Suprapubic skin (tissue), 4 donors: ENCODE measurements at regions not wholly inside any gene's neighbourhood (a gene's known extent, or its start where the extent isn't known, plus 50 kb on each side); places are given as distances from the start of the nearest gene placed in this dataset.

Experiments
- DNase-seq, 2 donors: peaks; one replicate each; pipeline ENCODE4 v3.0.0-alpha.2; 2019; ENCODE audit warnings: low spot score in 2 of 2
- H3K27ac ChIP-seq: fragments of 200-600 bp; sonication (generic); one replicate; pipeline ENCODE4 v1.5.1; 2019
- H3K27me3 ChIP-seq: fragments of 200-600 bp; sonication (generic); one replicate; pipeline ENCODE4 v1.5.1; 2019
- H3K36me3 ChIP-seq: fragments of 200-600 bp; sonication (generic); one replicate; pipeline ENCODE4 v1.5.1; 2019
- H3K4me1 ChIP-seq: fragments of 200-600 bp; sonication (generic); one replicate; pipeline ENCODE4 v1.5.1; 2019
- H3K4me3 ChIP-seq: fragments of 200-600 bp; sonication (generic); one replicate; pipeline ENCODE4 v1.5.1; 2019; ENCODE audit warnings: mild to moderate bottlenecking
- H3K9me3 ChIP-seq: fragments of 200-600 bp; sonication (generic); one replicate; pipeline ENCODE4 v1.5.1; 2019
- EP300 ChIP-seq: sonication (generic); formaldehyde crosslinking; IDR thresholded peaks from one replicate; pipeline ENCODE4 v1.6.1; 2017; ENCODE audit warnings: antibody characterized with exemption
- POLR2A ChIP-seq, 2 donors: fragments of 450-650 bp; IDR thresholded peaks; one replicate each; pipeline ENCODE4 v1.6.1; 2017; ENCODE audit warnings: antibody characterized with exemption in 2 of 2, mild to moderate bottlenecking in 2 of 2, moderate library complexity in 2 of 2
- POLR2AphosphoS5 ChIP-seq, 3 donors: sonication (generic); formaldehyde crosslinking; IDR thresholded peaks; one replicate each; pipeline ENCODE4 v1.6.1; 2017; ENCODE audit warnings: antibody characterized with exemption in 3 of 3
- WGBS: methylation state at CpG from one replicate; pipeline ENCODE4 v1.1.5; 2018; 5-methylcytosine and 5-hydroxymethylcytosine counted together
- TF ChIP-seq, protein P1 (sequence below), 2 donors: fragments of 200-600 bp in 1 of 2; fragments of 450-650 bp in 1 of 2; sonication (generic) in 1 of 2; IDR thresholded peaks; one replicate each; pipeline ENCODE4 v1.5.1; 2016 to 2019; ENCODE audit warnings: antibody characterized with exemption in 2 of 2, mild to moderate bottlenecking in 1 of 2, moderate library complexity in 1 of 2

DNA sequence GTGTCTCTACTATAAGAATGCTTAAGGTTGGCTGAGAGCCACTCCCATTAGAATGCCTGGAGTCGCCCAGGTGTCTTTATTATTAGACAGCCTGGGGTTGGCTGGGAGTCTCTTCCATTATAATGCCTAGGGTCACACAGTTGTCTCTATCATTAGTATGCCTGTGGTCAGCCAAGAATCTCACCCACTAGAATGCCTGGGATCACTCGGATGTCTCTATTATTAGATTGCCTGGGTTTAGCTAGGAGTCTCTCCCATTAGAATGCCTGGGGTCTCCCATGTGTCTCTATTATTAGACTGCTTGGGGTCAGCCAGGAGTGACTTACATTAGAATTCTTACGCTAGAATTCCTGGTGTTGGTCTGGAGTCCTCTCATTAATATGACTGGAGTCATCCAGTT, 2255.3 kb downstream of the TP53TG3F start:
- Histone ChIP-seq H3K27ac (no peak overlapping the region), H3K9me3 (peaks cover 30% of the 10 kb centered on the region), H3K36me3 (no peaks in the 10 kb centered on the region), H3K4me3 (no peak overlapping the region), H3K4me1 (no peaks in the 10 kb centered on the region), H3K27me3 (no peaks in the 10 kb centered on the region)
- WGBS = 71% methylated on average over 2 of the region's 3 CpGs
- DNase-seq = no peak
- TF ChIP-seq, protein P1, sequence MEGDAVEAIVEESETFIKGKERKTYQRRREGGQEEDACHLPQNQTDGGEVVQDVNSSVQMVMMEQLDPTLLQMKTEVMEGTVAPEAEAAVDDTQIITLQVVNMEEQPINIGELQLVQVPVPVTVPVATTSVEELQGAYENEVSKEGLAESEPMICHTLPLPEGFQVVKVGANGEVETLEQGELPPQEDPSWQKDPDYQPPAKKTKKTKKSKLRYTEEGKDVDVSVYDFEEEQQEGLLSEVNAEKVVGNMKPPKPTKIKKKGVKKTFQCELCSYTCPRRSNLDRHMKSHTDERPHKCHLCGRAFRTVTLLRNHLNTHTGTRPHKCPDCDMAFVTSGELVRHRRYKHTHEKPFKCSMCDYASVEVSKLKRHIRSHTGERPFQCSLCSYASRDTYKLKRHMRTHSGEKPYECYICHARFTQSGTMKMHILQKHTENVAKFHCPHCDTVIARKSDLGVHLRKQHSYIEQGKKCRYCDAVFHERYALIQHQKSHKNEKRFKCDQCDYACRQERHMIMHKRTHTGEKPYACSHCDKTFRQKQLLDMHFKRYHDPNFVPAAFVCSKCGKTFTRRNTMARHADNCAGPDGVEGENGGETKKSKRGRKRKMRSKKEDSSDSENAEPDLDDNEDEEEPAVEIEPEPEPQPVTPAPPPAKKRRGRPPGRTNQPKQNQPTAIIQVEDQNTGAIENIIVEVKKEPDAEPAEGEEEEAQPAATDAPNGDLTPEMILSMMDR (IDR thresholded peaks at IDR 0.05) = no peak
- TF ChIP-seq EP300 (no peak), POLR2AphosphoS5 (IDR thresholded peaks at IDR 0.05) (no peak), POLR2A (IDR thresholded peaks at IDR 0.05) (no peak)

DNA sequence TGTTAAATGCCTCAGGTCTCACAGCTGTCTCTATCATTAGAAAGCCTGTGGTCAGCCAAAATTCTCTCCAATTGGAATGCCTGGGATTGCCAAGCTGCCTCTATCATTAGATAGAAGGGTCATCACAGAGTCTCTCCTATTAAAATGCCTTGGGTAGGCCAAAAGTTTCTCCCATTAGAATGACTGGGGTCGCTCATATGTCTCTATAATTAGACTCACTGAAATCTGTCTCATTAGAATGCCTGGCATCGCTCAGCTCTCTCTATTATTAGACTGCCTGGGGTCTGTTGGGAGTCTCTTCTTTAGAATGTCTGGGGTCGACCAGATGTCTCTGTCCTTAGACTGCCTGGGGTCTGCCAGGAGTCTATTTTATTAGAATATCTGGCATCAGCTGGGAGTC, 2265.1 kb downstream of the TP53TG3F start:
- Histone ChIP-seq H3K27me3 (no peaks in the 10 kb centered on the region), H3K9me3 (peaks cover 18% of the 10 kb centered on the region), H3K4me3 (no peak overlapping the region), H3K4me1 (no peaks in the 10 kb centered on the region), H3K27ac (no peak overlapping the region), H3K36me3 (no peaks in the 10 kb centered on the region)
- TF ChIP-seq, protein P1 (IDR thresholded peaks at IDR 0.05) = no peak
- TF ChIP-seq EP300 (no peak), POLR2AphosphoS5 (IDR thresholded peaks at IDR 0.05) (no peak), POLR2A (IDR thresholded peaks at IDR 0.05) (no peak)
- 48% methylated on average over 3 of the region's 3 CpGs for WGBS
- DNase-seq = no peak

DNA sequence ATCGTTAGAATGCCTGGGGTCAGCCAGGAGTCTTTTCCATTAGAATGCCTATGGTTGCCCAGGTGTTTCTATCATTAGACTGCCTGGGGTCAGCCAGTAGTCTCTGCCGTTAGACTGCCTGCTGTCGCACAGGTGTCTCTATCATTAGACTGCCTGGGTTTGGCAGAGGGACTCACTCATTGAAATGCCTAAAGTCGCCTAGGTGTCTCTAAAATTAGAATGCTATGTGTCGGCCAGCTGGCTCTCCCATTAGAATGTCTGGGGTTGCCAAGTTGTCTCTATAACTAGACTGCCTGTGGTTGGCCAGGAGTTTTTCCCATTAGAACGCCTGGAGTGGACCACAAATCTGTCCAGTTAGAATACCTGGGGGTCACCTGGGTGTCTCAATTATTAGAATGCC, 2266.5 kb downstream of the TP53TG3F start:
- 63% methylated on average over 5 of the region's 6 CpGs for WGBS
- Histone ChIP-seq H3K9me3 (peaks cover 17% of the 10 kb centered on the region), H3K4me3 (no peak overlapping the region), H3K27ac (no peak overlapping the region), H3K27me3 (no peaks in the 10 kb centered on the region), H3K4me1 (no peaks in the 10 kb centered on the region), H3K36me3 (no peaks in the 10 kb centered on the region)
- no peak for DNase-seq
- TF ChIP-seq EP300 (no peak), POLR2AphosphoS5 (IDR thresholded peaks at IDR 0.05) (no peak), POLR2A (IDR thresholded peaks at IDR 0.05) (no peak)
- TF ChIP-seq, protein P1 (IDR thresholded peaks at IDR 0.05) = no peak

DNA sequence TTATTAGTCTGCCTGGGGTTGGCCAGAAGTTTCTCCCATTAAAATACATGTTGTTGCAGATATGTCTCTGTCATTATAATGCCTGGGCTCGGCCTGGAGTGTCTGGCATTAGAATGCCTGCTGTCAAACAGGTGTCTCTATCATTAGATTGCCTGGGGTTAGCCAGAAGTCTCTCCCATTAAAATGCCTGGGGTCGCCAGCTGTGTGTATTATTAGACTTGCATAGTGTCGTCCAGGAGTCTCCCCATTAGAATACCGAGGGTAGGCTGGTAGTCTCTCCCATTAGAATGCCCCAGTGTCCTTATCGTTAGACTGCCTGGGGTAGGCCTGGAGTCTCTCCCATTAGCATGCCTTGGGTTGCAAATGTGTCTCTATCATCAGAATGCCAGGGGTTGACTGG, 2270.8 kb downstream of the TP53TG3F start:
- no peak for DNase-seq
- no peak overlapping the region for H3K27ac ChIP-seq
- H3K4me1 ChIP-seq = no peaks in the 10 kb centered on the region
- no peaks in the 10 kb centered on the region for H3K36me3 ChIP-seq
- TF ChIP-seq POLR2A (IDR thresholded peaks at IDR 0.05) (no peak), POLR2AphosphoS5 (IDR thresholded peaks at IDR 0.05) (no peak), EP300 (no peak)
- TF ChIP-seq, protein P1 (IDR thresholded peaks at IDR 0.05) = no peak
- H3K9me3 ChIP-seq = no peaks in the 10 kb centered on the region
- no peaks in the 10 kb centered on the region for H3K27me3 ChIP-seq
- 43% methylated on average over 5 of the region's 5 CpGs for WGBS
- no peak overlapping the region for H3K4me3 ChIP-seq

DNA sequence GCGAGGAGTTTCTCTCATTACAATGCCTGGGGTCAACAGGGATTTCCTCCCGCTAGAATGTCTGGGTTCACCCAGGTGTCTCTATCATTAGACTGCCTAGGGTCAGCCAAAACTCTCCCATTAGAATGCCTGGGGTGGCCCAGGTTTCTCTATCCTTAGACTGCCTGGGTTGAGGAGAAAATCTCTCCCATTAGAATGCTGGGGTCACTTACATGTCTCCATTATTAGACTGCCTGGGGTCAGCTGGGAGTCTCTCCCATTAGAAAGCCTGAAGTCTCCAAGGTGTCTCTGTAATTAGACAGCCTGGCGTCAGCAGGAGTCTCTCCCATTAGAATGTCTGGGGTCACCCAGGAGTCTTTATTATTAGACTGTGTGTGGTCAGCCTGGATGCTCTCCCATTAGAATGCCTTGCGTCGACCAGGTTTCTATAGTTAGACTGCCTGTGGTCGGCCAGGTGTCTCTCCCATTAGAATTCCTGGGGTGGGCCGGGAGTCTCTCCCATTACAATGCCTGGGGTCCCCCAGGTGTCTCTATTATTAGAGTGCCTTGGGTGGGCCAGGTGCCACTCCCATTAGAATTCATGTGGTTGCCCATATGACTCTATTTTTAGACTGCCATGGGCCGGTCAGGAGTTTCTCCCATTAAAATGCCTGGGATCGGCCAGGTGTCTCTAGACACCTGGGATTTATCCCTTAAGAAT, 2272.1 kb downstream of the TP53TG3F start:
- Histone ChIP-seq H3K9me3 (peaks cover 6% of the 10 kb centered on the region), H3K36me3 (no peaks in the 10 kb centered on the region), H3K4me1 (no peaks in the 10 kb centered on the region), H3K27ac (no peak overlapping the region), H3K27me3 (no peaks in the 10 kb centered on the region), H3K4me3 (no peak overlapping the region)
- no peak for DNase-seq
- no peak for TF ChIP-seq POLR2AphosphoS5 (IDR thresholded peaks at IDR 0.05)
- TF ChIP-seq POLR2A (IDR thresholded peaks at IDR 0.05) = no peak
- TF ChIP-seq, protein P1 (IDR thresholded peaks at IDR 0.05) = no peak
- TF ChIP-seq EP300 = no peak
- 80% methylated on average over 4 of the region's 9 CpGs for WGBS
